GM12873 (cell line): ENCODE measurements at regions not wholly inside any gene's neighbourhood (a gene's known extent, or its start where the extent isn't known, plus 50 kb on each side); places are given as distances from the start of the nearest gene placed in this dataset.

Experiments used
- TF ChIP-seq, protein P1 (sequence below): IDR thresholded peaks from 2 replicates; pipeline ENCODE4 v1.5.1; 2012; ENCODE audit warnings: low read depth, mild to moderate bottlenecking, moderate library complexity, low read length, control low read depth; ENCODE audit not compliant: insufficient read depth; ENCODE audit errors: missing control alignments

- TF ChIP-seq, protein P1, sequence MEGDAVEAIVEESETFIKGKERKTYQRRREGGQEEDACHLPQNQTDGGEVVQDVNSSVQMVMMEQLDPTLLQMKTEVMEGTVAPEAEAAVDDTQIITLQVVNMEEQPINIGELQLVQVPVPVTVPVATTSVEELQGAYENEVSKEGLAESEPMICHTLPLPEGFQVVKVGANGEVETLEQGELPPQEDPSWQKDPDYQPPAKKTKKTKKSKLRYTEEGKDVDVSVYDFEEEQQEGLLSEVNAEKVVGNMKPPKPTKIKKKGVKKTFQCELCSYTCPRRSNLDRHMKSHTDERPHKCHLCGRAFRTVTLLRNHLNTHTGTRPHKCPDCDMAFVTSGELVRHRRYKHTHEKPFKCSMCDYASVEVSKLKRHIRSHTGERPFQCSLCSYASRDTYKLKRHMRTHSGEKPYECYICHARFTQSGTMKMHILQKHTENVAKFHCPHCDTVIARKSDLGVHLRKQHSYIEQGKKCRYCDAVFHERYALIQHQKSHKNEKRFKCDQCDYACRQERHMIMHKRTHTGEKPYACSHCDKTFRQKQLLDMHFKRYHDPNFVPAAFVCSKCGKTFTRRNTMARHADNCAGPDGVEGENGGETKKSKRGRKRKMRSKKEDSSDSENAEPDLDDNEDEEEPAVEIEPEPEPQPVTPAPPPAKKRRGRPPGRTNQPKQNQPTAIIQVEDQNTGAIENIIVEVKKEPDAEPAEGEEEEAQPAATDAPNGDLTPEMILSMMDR, result no peak
These were observed 245.1 kb upstream of the AFDN start for GRCh38 chr6:167581637-167582036.

- TF ChIP-seq, protein P1, result no peak
These were observed 243.3 kb upstream of the AFDN start for GRCh38 chr6:167583412-167583811.

GRCh38 chr6:167588181-167588919 is 238.4 kb upstream of the AFDN start:
- TF ChIP-seq, protein P1, result no peak

- TF ChIP-seq, protein P1, result no peak
These were observed 237.6 kb upstream of the AFDN start for GRCh38 chr6:167588920-167589614.

GRCh38 chr6:167589615-167589940 is 237.1 kb upstream of the AFDN start:
- TF ChIP-seq, protein P1, result no peak

DNA sequence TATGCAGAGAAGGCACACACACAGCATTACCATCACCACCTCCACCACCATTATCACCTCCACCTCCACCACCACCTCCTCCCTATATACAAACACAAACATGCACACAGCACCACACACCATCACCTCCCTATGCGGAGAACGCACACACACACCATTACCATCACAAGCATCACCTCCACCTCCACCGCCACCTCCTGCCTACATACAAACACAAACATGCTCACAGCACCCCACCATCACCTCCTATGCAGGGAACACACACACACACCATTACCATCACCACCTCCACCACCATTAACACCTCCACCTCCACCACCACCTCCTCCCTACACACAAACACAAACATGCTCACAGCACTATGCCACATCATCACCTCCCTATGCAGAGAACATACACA is 236.5 kb upstream of the AFDN start:
- TF ChIP-seq, protein P1, result no peak
